ENCODE measurements at regions not wholly inside any gene's neighbourhood (a gene's known extent, or its start where the extent isn't known, plus 50 kb on each side); places are given as distances from the start of the nearest gene placed in this dataset.

DNA sequence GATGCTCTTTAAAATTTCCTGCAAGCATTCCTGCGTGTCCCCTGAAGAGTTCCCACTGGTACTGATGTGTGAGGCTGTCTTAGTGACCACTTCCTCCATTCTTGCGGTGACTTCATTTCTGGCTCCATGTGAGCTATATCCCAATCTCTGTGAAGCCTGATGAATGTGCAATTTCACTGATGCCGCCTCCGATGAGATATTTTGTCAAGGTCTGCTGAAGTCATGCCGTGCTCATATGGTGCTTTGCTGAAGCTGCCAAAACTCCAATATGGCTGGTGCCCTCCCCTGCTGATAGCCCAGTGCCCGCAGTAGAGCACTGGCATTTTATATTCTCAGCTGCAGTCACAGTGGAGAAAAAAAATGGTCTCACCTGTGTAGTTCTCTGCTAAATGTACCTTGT, 271.5 kb downstream of the EFHB start:
- Histone ChIP-seq H3K27me3 (ENCODE audit: insufficient read depth, low read length) (no peaks in the 10 kb centered on the region), H3K27ac (ENCODE audit: low read depth, low read length) (no peak overlapping the region), H3K36me3 (ENCODE audit: insufficient read depth, low read length) (no peaks in the 10 kb centered on the region), H3K79me2 (ENCODE audit: insufficient read depth, low read length) (no peaks in the 10 kb centered on the region), H3K9ac (ENCODE audit: low read length) (no peak overlapping the region), H3K4me1 (ENCODE audit: insufficient read depth, low read length) (no peaks in the 10 kb centered on the region), H3K9me3 (ENCODE audit: insufficient read depth, low read depth, low read length) (peaks cover 2% of the 10 kb centered on the region), H2AFZ (ENCODE audit: low read depth, low read length) (no peak overlapping the region), H3K4me3 (ENCODE audit: insufficient read depth, low read depth, low read length) (no peak overlapping the region), H3K4me2 (ENCODE audit: low read length) (no peak overlapping the region), H4K20me1 (ENCODE audit: insufficient read depth, low read length) (no peaks in the 10 kb centered on the region)
- Mint-ChIP-seq H3K4me1 (ENCODE audit: low read depth, unreplicated experiment) (no peaks in the 10 kb centered on the region), H3K27me3 (ENCODE audit: low read depth, unreplicated experiment) (peaks cover 2% of the 10 kb centered on the region), H3K4me3 (ENCODE audit: unreplicated experiment) (no peak overlapping the region), H3K9me3 (ENCODE audit: unreplicated experiment) (no peaks in the 10 kb centered on the region), H3K27ac (ENCODE audit: unreplicated experiment) (no peak overlapping the region), H3K36me3 (ENCODE audit: low read depth, unreplicated experiment) (no peaks in the 10 kb centered on the region)
- TF ChIP-seq, protein P1, sequence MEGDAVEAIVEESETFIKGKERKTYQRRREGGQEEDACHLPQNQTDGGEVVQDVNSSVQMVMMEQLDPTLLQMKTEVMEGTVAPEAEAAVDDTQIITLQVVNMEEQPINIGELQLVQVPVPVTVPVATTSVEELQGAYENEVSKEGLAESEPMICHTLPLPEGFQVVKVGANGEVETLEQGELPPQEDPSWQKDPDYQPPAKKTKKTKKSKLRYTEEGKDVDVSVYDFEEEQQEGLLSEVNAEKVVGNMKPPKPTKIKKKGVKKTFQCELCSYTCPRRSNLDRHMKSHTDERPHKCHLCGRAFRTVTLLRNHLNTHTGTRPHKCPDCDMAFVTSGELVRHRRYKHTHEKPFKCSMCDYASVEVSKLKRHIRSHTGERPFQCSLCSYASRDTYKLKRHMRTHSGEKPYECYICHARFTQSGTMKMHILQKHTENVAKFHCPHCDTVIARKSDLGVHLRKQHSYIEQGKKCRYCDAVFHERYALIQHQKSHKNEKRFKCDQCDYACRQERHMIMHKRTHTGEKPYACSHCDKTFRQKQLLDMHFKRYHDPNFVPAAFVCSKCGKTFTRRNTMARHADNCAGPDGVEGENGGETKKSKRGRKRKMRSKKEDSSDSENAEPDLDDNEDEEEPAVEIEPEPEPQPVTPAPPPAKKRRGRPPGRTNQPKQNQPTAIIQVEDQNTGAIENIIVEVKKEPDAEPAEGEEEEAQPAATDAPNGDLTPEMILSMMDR (IDR thresholded peaks at IDR 0.05; ENCODE audit: insufficient read depth, low read depth, low read length) = no peak
- TF ChIP-seq EZH2 (IDR thresholded peaks at IDR 0.05; ENCODE audit: insufficient read depth, low read length) = no peak
- FAIRE-seq = no peak
- DNase-seq (ENCODE audit: low read depth) = no peak

DNA sequence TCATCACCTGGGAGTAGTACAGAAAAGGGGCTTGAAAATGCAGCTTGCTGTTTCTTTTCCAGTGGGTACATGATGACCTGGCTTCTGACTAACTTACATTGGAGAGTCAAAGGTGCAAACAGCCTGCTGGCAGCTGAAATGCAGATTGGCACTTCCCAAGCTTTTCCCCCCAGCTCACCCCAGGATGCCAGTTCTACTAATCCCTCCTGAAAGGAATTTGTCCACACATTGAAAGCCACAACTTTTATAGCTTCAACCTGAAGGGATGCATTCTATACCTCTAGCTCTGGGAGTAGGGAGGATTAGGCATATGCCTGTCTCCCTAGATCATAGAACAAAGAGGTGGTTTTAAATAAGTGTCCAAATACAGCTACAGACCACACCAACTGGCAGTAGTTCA, 281.7 kb downstream of the EFHB start:
- Mint-ChIP-seq H3K4me3 (ENCODE audit: unreplicated experiment) (no peak overlapping the region), H3K27me3 (ENCODE audit: low read depth, unreplicated experiment) (no peaks in the 10 kb centered on the region), H3K36me3 (ENCODE audit: low read depth, unreplicated experiment) (no peaks in the 10 kb centered on the region), H3K27ac (ENCODE audit: unreplicated experiment) (no peak overlapping the region), H3K9me3 (ENCODE audit: unreplicated experiment) (peaks cover 7% of the 10 kb centered on the region), H3K4me1 (ENCODE audit: low read depth, unreplicated experiment) (peaks cover 2% of the 10 kb centered on the region)
- Histone ChIP-seq H3K4me1 (ENCODE audit: insufficient read depth, low read length) (no peaks in the 10 kb centered on the region), H2AFZ (ENCODE audit: low read depth, low read length) (no peak overlapping the region), H3K9me3 (ENCODE audit: insufficient read depth, low read depth, low read length) (peaks cover 3% of the 10 kb centered on the region), H3K79me2 (ENCODE audit: insufficient read depth, low read length) (no peaks in the 10 kb centered on the region), H3K9ac (ENCODE audit: low read length) (no peak overlapping the region), H4K20me1 (ENCODE audit: insufficient read depth, low read length) (no peaks in the 10 kb centered on the region), H3K36me3 (ENCODE audit: insufficient read depth, low read length) (no peaks in the 10 kb centered on the region), H3K4me2 (ENCODE audit: low read length) (no peak overlapping the region), H3K27ac (ENCODE audit: low read depth, low read length) (no peak overlapping the region), H3K4me3 (ENCODE audit: insufficient read depth, low read depth, low read length) (no peak overlapping the region), H3K27me3 (ENCODE audit: insufficient read depth, low read length) (no peaks in the 10 kb centered on the region)
- FAIRE-seq (no peak), DNase-seq (ENCODE audit: low read depth) (no peak)
- TF ChIP-seq, protein P1 (IDR thresholded peaks at IDR 0.05; ENCODE audit: insufficient read depth, low read depth, low read length) = no peak
- no peak for TF ChIP-seq EZH2 (IDR thresholded peaks at IDR 0.05; ENCODE audit: insufficient read depth, low read length)

DNA sequence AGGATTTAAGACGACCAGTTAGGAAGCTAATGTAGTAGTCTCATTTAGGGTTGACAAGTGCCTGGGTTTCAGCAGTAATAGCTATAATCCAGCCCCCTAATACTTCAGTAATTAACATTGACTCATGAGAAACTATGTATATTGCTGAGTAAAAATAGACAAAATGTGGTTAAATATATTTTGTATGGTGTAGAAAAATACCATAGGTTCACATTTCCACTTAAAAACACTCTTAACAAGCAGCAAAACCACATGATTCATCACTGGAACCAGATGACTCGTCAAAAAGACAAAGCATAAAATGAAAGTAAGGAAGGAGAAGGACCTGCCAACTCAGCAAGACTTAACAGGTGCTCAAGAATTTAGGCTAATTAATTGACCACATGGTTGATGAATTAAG, 288.9 kb downstream of the EFHB start:
- TF ChIP-seq, protein P1 (IDR thresholded peaks at IDR 0.05; ENCODE audit: insufficient read depth, low read depth, low read length) = no peak
- no peak for TF ChIP-seq EZH2 (IDR thresholded peaks at IDR 0.05; ENCODE audit: insufficient read depth, low read length)

More for the DNA sequence above, 288.9 kb downstream of the EFHB start:
- Histone ChIP-seq H4K20me1 (ENCODE audit: insufficient read depth, low read length) (no peaks in the 10 kb centered on the region), H3K27me3 (ENCODE audit: insufficient read depth, low read length) (no peaks in the 10 kb centered on the region), H3K36me3 (ENCODE audit: insufficient read depth, low read length) (no peaks in the 10 kb centered on the region), H3K4me3 (ENCODE audit: insufficient read depth, low read depth, low read length) (no peak overlapping the region), H3K9ac (ENCODE audit: low read length) (no peak overlapping the region), H3K27ac (ENCODE audit: low read depth, low read length) (no peak overlapping the region), H3K4me2 (ENCODE audit: low read length) (no peak overlapping the region), H3K79me2 (ENCODE audit: insufficient read depth, low read length) (no peaks in the 10 kb centered on the region), H2AFZ (ENCODE audit: low read depth, low read length) (no peak overlapping the region), H3K4me1 (ENCODE audit: insufficient read depth, low read length) (no peaks in the 10 kb centered on the region), H3K9me3 (ENCODE audit: insufficient read depth, low read depth, low read length) (no peaks in the 10 kb centered on the region)
- H3K27ac Mint-ChIP-seq (ENCODE audit: unreplicated experiment) = no peak overlapping the region
- no peaks in the 10 kb centered on the region for H3K36me3 Mint-ChIP-seq (ENCODE audit: low read depth, unreplicated experiment)
- H3K4me3 Mint-ChIP-seq (ENCODE audit: unreplicated experiment) = no peak overlapping the region
- peaks cover 13% of the 10 kb centered on the region for H3K4me1 Mint-ChIP-seq (ENCODE audit: low read depth, unreplicated experiment)
- H3K27me3 Mint-ChIP-seq (ENCODE audit: low read depth, unreplicated experiment) = no peaks in the 10 kb centered on the region
- FAIRE-seq (no peak), DNase-seq (ENCODE audit: low read depth) (peak; percentile 5)
- H3K9me3 Mint-ChIP-seq (ENCODE audit: unreplicated experiment) = peaks cover 3% of the 10 kb centered on the region
